PC-9 (cell line): ENCODE measurements at regions not wholly inside any gene's neighbourhood (a gene's known extent, or its start where the extent isn't known, plus 50 kb on each side); places are given as distances from the start of the nearest gene placed in this dataset.

Experiments used
- EZH2 ChIP-seq: fragments of 200-600 bp; sonication (generic); IDR thresholded peaks from 2 replicates; pipeline ENCODE4 v1.8.0; 2017; ENCODE audit warnings: antibody characterized with exemption, low read depth
- TF ChIP-seq, protein P1 (sequence below): fragments of 200-600 bp; sonication (generic); conservative IDR thresholded peaks from 2 replicates; pipeline ENCODE4 v1.6.1; 2017; ENCODE audit warnings: mixed run types, antibody characterized with exemption, mild to moderate bottlenecking, moderate library complexity

DNA sequence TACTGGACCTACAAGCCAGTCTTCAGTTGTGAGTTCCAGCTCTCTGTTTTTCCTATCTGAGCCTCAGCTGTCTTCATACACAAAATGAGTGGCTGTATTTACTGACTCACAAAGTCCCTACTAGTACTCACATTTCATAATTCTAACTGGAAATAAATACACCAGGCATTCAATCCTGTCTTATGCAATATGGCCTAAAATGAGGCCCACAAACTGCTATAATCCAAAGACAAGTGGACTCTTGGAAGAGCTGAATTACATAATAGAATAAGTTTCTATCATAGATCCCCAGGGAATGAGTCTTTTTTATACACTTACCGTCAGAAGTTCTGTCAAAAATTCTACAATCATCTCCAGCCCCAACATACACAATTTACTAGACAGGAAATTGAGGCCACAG lies 211.9 kb downstream of the LRRN1 start:
- TF ChIP-seq, protein P1, sequence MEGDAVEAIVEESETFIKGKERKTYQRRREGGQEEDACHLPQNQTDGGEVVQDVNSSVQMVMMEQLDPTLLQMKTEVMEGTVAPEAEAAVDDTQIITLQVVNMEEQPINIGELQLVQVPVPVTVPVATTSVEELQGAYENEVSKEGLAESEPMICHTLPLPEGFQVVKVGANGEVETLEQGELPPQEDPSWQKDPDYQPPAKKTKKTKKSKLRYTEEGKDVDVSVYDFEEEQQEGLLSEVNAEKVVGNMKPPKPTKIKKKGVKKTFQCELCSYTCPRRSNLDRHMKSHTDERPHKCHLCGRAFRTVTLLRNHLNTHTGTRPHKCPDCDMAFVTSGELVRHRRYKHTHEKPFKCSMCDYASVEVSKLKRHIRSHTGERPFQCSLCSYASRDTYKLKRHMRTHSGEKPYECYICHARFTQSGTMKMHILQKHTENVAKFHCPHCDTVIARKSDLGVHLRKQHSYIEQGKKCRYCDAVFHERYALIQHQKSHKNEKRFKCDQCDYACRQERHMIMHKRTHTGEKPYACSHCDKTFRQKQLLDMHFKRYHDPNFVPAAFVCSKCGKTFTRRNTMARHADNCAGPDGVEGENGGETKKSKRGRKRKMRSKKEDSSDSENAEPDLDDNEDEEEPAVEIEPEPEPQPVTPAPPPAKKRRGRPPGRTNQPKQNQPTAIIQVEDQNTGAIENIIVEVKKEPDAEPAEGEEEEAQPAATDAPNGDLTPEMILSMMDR: no peak
- TF ChIP-seq EZH2: no peak
